Hematopoietic multipotent progenitor cell treated with erythropoietin and hydrocortisone succinate and interleukin-3 and kit ligand, for 4 days (in vitro differentiated cells): ENCODE measurements at regions not wholly inside any gene's neighbourhood (a gene's known extent, or its start where the extent isn't known, plus 50 kb on each side); places are given as distances from the start of the nearest gene placed in this dataset.
"Not testable (repeated sequence)": the region's sequence is repeated elsewhere in the genome, so short reads cannot be mapped to it uniquely, and the experiment has no call there.

ENCODE experiments used
- DNase-seq: peaks from one replicate; pipeline ENCODE4 v3.0.0-alpha.2; 2015

- peak; percentile 13 for DNase-seq
Measured at GRCh38 chrY:20643055-20643454, 67.5 kb downstream of the EIF1AY start.

- DNase-seq = no peak
Measured at GRCh38 chrY:20648265-20648664, 72.7 kb downstream of the EIF1AY start.

GRCh38 chrY:20648891-20649290, 73.3 kb downstream of the EIF1AY start:
- peak; percentile 48 for DNase-seq

DNA sequence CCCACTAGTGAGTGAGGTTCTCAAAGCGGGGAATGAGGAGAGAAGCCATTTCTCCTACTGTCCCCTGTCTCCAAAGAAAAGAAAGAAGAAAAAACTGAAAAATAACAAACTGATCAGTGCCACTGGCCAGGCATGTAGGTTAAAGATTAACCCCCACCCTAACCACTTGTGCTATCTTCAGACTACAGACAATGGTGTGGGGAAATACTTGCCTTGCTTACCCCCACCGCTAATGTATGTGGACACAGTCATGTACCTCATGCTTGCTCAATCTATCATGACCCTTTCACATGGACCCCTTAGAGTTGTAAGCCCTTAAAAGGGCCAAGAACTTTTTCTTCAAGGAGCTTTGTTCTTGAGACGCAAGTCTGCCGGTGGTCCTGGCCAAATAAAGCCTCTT, 75.9 kb downstream of the EIF1AY start:
- peak; percentile 74 for DNase-seq

DNA sequence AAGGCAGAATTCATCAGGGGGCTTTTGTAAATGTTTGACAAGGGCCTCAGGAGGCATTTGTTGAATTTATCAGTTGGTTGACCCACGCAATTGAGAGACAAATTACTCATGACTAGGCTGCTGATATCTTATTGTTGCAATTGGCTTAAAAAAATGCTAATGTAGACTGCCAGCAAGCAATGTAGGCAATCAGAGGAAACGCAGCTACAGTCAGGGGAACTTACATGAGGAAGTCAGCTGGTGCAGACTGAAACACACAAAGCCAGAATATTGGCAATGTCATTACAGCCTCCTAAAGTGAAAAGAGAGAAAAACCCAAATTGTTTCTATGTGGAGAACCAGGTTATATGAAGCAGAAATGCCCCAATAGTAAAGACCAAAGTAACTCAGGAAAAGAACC, 83.9 kb downstream of the EIF1AY start:
- DNase-seq = peak; percentile 61

GRCh38 chrY:20662204-20662603, 86.6 kb downstream of the EIF1AY start:
- no peak for DNase-seq

DNA sequence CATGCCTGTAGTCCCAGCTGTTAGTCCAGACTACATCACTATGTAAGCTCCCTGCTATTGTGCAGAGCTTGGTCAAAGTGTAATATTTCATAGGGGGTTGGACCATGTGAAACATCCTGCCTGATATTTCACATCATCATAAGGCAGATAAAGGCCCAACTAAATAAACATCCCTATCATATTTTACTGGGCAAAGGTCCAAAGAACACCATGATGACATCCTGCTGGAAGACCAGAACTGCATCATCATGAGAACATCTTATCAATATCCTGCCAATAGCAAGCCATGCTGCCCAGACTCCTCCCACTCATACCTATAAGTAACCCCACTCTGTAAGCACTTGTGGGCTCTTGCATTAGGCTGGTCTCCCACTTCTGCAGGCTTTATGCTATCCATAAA, 88.6 kb downstream of the EIF1AY start:
- DNase-seq = no peak

- not testable (repeated sequence) for DNase-seq
Measured at GRCh38 chrY:20665357-20665756, 89.8 kb downstream of the EIF1AY start.

DNA sequence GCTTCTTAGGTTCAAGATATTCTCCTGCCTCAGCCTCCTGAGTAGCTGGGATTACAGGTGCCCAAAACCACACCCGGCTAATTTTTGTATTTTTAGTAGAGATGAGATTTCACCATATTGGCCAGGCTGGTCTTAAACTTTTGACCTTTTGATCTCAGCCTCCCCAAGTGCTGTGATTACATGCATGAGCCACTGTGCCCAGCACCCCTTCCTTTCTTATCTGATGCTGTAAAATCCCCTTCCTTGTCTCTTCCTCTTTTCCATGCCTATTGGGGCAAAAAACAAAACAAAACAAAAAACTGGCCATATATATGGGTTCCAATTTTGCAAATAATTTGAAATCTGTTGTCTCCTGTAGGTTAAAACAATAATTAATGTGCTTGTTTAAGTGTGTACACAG, 74.0 kb upstream of the RPS4Y2 start:
- DNase-seq = no peak

DNA sequence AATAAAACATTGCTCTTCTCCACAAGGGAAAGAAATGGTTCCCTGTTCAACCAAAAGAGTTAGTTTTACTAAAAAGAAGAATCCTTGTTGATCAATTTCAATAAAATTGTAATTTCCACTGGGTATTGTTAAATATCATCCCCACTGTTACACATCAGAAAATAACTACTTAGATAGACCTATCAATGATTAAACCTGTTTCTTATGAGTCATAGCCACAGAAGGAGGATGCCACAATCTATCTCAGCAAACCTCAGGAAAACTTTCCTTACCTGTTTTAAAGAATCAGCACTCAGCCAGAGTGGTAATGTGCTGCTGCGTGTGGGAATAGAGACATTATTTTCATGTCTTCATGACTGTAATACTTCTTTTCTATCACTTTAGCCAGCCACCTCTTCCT, 72.5 kb upstream of the RPS4Y2 start:
- no peak for DNase-seq

- DNase-seq = no peak
Measured at GRCh38 chrY:20686674-20687073, 69.2 kb upstream of the RPS4Y2 start.
